HEK293 (cell line): ENCODE measurements at regions not wholly inside any gene's neighbourhood (a gene's known extent, or its start where the extent isn't known, plus 50 kb on each side); places are given as distances from the start of the nearest gene placed in this dataset.

Experiments
- CTCF ChIA-PET: fragments of 350-600 bp; formaldehyde crosslinking; extraction: SDS; loops from one replicate; lab custom pipeline; 2021; ENCODE audit warnings: antibody characterized with exemption; lab: Yijun Ruan, JAX
- POLR2A ChIA-PET: fragments of 300-600 bp; formaldehyde crosslinking; extraction: SDS; loops from one replicate; lab custom pipeline; 2020; ENCODE audit warnings: antibody characterized with exemption, inconsistent platforms; lab: Yijun Ruan, JAX
- H3K27ac ChIP-seq: fragments of 200-500 bp; sonication (Bioruptor generic); 2 replicates; pipeline ENCODE4 v1.5.1; 2014; ENCODE audit warnings: low read depth, low read length, control low read depth, inconsistent platforms; ENCODE audit errors: extremely low read depth
- H3K36me3 ChIP-seq, 2 experiments: fragments of 200-500 bp in 1 of 2; sonication (Bioruptor generic) in 1 of 2; 1 replicate in 1 of 2; 2 replicates in 1 of 2; pipeline ENCODE4 v1.5.1; 2014 to 2017; ENCODE audit warnings: inconsistent platforms in 2 of 2, low read length in 2 of 2; ENCODE audit not compliant: control insufficient read depth in 2 of 2, insufficient read depth in 1 of 2
- H3K4me1 ChIP-seq: fragments of 200-500 bp; sonication (Bioruptor generic); 2 replicates; pipeline ENCODE4 v1.5.1; 2014; ENCODE audit warnings: mild to moderate bottlenecking, low read length, inconsistent platforms; ENCODE audit not compliant: control insufficient read depth, insufficient read depth
- H3K4me3 ChIP-seq: 2 replicates; pipeline ENCODE4 v1.5.1; 2011; ENCODE audit warnings: low read depth, mild to moderate bottlenecking, control low read depth, low read length, moderate library complexity
- H3K9me3 ChIP-seq: fragments of 200-500 bp; sonication (Bioruptor generic); 2 replicates; pipeline ENCODE4 v1.5.1; 2014; ENCODE audit warnings: low read depth, low read length, inconsistent platforms; ENCODE audit not compliant: control insufficient read depth, insufficient read depth
- GLI2 ChIP-seq: fragments of 450-650 bp; formaldehyde crosslinking; IDR thresholded peaks from 2 replicates; pipeline ENCODE4; 2017; ENCODE audit warnings: missing biosample characterization, missing genetic modification characterization, low read depth, borderline replicate concordance
- KLF10 ChIP-seq: fragments of 450-650 bp; IDR thresholded peaks from 2 replicates; pipeline ENCODE4 v1.5.1; 2018; ENCODE audit warnings: missing biosample characterization, mild to moderate bottlenecking, missing genetic modification characterization
- KLF16 ChIP-seq: fragments of 450-650 bp; formaldehyde crosslinking; IDR thresholded peaks from 2 replicates; pipeline ENCODE4 v1.5.1; 2017; ENCODE audit warnings: missing biosample characterization, missing genetic modification characterization
- KLF7 ChIP-seq: fragments of 450-650 bp; formaldehyde crosslinking; IDR thresholded peaks from 2 replicates; pipeline ENCODE4 v1.5.1; 2016; ENCODE audit warnings: missing biosample characterization, missing genetic modification characterization, borderline replicate concordance
- MEIS1 ChIP-seq: sonication (generic); formaldehyde crosslinking; IDR thresholded peaks from 2 replicates; pipeline ENCODE4 v1.8.1; 2022; ENCODE audit warnings: missing genetic modification reagents, mild to moderate bottlenecking, borderline replicate concordance
- MYNN ChIP-seq: fragments of 450-650 bp; formaldehyde crosslinking; IDR thresholded peaks from 2 replicates; pipeline ENCODE4 v1.5.1; 2016; ENCODE audit warnings: missing biosample characterization, missing genetic modification characterization, borderline replicate concordance
- ZBTB1 ChIP-seq: fragments of 450-650 bp; formaldehyde crosslinking; IDR thresholded peaks from 2 replicates; pipeline ENCODE4 v1.5.1; 2016; ENCODE audit warnings: missing biosample characterization, missing genetic modification characterization
- ZBTB8A ChIP-seq: fragments of 450-650 bp; formaldehyde crosslinking; IDR thresholded peaks from 2 replicates; pipeline ENCODE4 v1.5.1; 2016; ENCODE audit warnings: missing biosample characterization, missing genetic modification characterization
- ZFP37 ChIP-seq: fragments of 450-650 bp; formaldehyde crosslinking; IDR thresholded peaks from 2 replicates; pipeline ENCODE4 v1.5.1; 2016; ENCODE audit warnings: missing biosample characterization, missing genetic modification characterization
- ZFP69B ChIP-seq: fragments of 450-650 bp; formaldehyde crosslinking; IDR thresholded peaks from 2 replicates; pipeline ENCODE4 v1.5.1; 2016; ENCODE audit warnings: missing biosample characterization, missing genetic modification characterization
- ZNF140 ChIP-seq: fragments of 450-650 bp; formaldehyde crosslinking; IDR thresholded peaks from 2 replicates; pipeline ENCODE4 v1.5.1; 2016; ENCODE audit warnings: missing biosample characterization, missing genetic modification characterization
- ZNF174 ChIP-seq: fragments of 450-650 bp; formaldehyde crosslinking; IDR thresholded peaks from 2 replicates; pipeline ENCODE4 v1.5.0; 2017; ENCODE audit warnings: missing biosample characterization, mild to moderate bottlenecking, missing genetic modification characterization
- ZNF175 ChIP-seq: fragments of 450-650 bp; formaldehyde crosslinking; IDR thresholded peaks from 2 replicates; pipeline ENCODE4 v1.5.1; 2016; ENCODE audit warnings: missing biosample characterization, missing genetic modification characterization
- ZNF341 ChIP-seq: fragments of 450-650 bp; formaldehyde crosslinking; IDR thresholded peaks from 2 replicates; pipeline ENCODE4; 2016; ENCODE audit warnings: low read depth, missing biosample characterization, missing genetic modification characterization
- ZNF354C ChIP-seq: fragments of 450-650 bp; formaldehyde crosslinking; IDR thresholded peaks from 2 replicates; pipeline ENCODE4 v1.5.1; 2016; ENCODE audit warnings: missing biosample characterization, missing genetic modification characterization, low read depth, borderline replicate concordance
- ZNF394 ChIP-seq: fragments of 450-650 bp; formaldehyde crosslinking; IDR thresholded peaks from 2 replicates; pipeline ENCODE4 v1.5.1; 2016; ENCODE audit warnings: missing biosample characterization, missing genetic modification characterization, mild to moderate bottlenecking, moderate library complexity, borderline replicate concordance
- ZNF423 ChIP-seq: fragments of 450-650 bp; formaldehyde crosslinking; IDR thresholded peaks from 2 replicates; pipeline ENCODE4 v1.5.1; 2016; ENCODE audit warnings: missing biosample characterization, missing genetic modification characterization
- ZNF529 ChIP-seq: fragments of 450-650 bp; formaldehyde crosslinking; IDR thresholded peaks from 2 replicates; pipeline ENCODE4 v1.5.1; 2017; ENCODE audit warnings: missing genetic modification characterization, missing biosample characterization; ENCODE audit not compliant: insufficient replicate concordance
- ZNF544 ChIP-seq: fragments of 450-650 bp; formaldehyde crosslinking; IDR thresholded peaks from 2 replicates; pipeline ENCODE4 v1.5.0; 2017; ENCODE audit warnings: missing biosample characterization, missing genetic modification characterization
- ZNF600 ChIP-seq: fragments of 450-650 bp; formaldehyde crosslinking; IDR thresholded peaks from 2 replicates; pipeline ENCODE4 v1.5.1; 2016; ENCODE audit warnings: missing biosample characterization, missing genetic modification characterization
- ZSCAN16 ChIP-seq: fragments of 450-650 bp; formaldehyde crosslinking; IDR thresholded peaks from 2 replicates; pipeline ENCODE4 v1.5.1; 2016; ENCODE audit warnings: missing biosample characterization, missing genetic modification characterization
- TF ChIP-seq, protein P1 (sequence below): fragments of 450-650 bp; formaldehyde crosslinking; IDR thresholded peaks from 2 replicates; pipeline ENCODE4 v1.5.1; 2017; ENCODE audit warnings: missing biosample characterization, missing genetic modification characterization
- TF ChIP-seq, protein P2 (sequence below): fragments of 450-650 bp; formaldehyde crosslinking; IDR thresholded peaks from 2 replicates; pipeline ENCODE4 v1.5.1; 2016; ENCODE audit warnings: missing biosample characterization, missing genetic modification characterization
- TF ChIP-seq, protein P3 (sequence below): fragments of 450-650 bp; formaldehyde crosslinking; IDR thresholded peaks from 2 replicates; pipeline ENCODE4 v1.5.1; 2016; ENCODE audit warnings: missing biosample characterization, missing genetic modification characterization
- TF ChIP-seq, protein P4 (sequence below): fragments of 450-650 bp; formaldehyde crosslinking; IDR thresholded peaks from 2 replicates; pipeline ENCODE4 v1.5.1; 2016; ENCODE audit warnings: missing biosample characterization, missing genetic modification characterization

DNA sequence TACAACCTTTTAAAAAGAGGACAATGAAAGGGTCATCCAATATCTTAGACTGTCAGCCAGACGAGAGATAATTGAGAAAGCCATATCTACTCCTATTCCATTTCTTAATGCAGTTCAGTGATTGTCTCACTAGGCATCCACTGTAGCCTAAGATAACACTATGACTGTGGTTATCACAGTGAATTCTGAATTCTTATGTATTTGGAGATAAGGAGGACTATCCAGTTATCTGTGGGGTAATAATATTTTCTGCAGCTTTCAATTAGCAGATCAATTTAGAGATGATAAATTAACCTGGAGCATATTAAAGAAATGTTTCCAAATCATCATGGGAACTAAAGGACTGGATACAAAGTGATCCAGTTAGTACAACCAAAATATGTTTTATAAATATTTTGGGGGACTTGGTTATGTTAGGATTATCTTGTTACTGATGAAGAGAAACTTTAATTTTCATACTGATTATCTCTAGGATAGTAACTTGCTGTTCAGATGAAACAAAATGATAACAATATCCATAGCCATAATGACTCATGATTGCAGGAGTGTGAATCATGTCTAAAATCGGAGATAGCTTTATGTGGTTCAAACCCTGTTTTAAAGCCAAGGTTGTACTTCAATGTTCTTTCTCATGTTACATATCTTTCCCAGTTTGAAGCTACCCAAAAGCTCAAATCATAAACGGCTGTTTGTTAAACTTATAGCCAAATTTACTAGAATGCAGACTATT is 1152.0 kb downstream of the HACE1 start (continued):
- TF ChIP-seq, protein P1, sequence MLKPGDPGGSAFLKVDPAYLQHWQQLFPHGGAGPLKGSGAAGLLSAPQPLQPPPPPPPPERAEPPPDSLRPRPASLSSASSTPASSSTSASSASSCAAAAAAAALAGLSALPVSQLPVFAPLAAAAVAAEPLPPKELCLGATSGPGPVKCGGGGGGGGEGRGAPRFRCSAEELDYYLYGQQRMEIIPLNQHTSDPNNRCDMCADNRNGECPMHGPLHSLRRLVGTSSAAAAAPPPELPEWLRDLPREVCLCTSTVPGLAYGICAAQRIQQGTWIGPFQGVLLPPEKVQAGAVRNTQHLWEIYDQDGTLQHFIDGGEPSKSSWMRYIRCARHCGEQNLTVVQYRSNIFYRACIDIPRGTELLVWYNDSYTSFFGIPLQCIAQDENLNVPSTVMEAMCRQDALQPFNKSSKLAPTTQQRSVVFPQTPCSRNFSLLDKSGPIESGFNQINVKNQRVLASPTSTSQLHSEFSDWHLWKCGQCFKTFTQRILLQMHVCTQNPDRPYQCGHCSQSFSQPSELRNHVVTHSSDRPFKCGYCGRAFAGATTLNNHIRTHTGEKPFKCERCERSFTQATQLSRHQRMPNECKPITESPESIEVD (tag by site-specific recombination), result no peak
- no peak for TF ChIP-seq ZNF354C (tag by site-specific recombination)
- TF ChIP-seq ZSCAN16, result no peak
- TF ChIP-seq KLF7, result no peak
- TF ChIP-seq, protein P2, sequence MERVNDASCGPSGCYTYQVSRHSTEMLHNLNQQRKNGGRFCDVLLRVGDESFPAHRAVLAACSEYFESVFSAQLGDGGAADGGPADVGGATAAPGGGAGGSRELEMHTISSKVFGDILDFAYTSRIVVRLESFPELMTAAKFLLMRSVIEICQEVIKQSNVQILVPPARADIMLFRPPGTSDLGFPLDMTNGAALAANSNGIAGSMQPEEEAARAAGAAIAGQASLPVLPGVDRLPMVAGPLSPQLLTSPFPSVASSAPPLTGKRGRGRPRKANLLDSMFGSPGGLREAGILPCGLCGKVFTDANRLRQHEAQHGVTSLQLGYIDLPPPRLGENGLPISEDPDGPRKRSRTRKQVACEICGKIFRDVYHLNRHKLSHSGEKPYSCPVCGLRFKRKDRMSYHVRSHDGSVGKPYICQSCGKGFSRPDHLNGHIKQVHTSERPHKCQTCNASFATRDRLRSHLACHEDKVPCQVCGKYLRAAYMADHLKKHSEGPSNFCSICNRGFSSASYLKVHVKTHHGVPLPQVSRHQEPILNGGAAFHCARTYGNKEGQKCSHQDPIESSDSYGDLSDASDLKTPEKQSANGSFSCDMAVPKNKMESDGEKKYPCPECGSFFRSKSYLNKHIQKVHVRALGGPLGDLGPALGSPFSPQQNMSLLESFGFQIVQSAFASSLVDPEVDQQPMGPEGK (tag by site-specific recombination), result no peak
- no peak for TF ChIP-seq ZFP69B (tag by site-specific recombination)

DNA sequence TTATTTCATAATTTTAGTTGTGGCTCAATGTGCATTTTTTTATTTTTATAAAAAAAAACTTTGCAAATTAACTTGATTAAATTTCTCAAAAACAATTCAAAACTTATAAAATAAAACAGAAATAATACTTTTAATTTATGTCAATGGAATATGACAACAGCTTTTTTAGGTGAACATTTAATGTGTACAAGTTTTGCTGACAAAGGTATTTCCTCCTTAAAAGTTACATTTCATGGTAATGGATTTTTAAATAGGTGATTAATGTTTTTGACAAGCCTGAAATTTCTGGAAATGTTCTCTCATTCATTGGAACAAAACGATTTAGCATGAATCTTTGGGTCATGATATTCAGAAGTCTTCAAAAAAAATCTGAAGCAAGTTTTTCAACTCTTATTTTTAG is 1160.0 kb downstream of the HACE1 start:
- Histone ChIP-seq H3K27ac (no peak overlapping the region), H3K4me1 (no peaks in the 10 kb centered on the region)
- POLR2A ChIA-PET, result no interaction called here
- TF ChIP-seq ZBTB8A (tag by site-specific recombination) (no peak), ZNF423 (no peak), GLI2 (no peak), ZFP37 (tag by site-specific recombination) (no peak), ZNF175 (tag by site-specific recombination) (no peak), ZNF140 (tag by site-specific recombination) (no peak), ZNF341 (tag by site-specific recombination) (no peak), MEIS1 (CRISPR knock-in tag) (no peak), MYNN (tag by site-specific recombination) (no peak), ZBTB1 (no peak), ZNF529 (tag by site-specific recombination) (no peak), KLF16 (tag by site-specific recombination) (no peak), ZNF174 (no peak), ZNF600 (tag by site-specific recombination) (no peak), ZNF394 (tag by site-specific recombination) (no peak), ZNF544 (tag by site-specific recombination) (no peak), KLF10 (no peak)
- TF ChIP-seq, protein P3, sequence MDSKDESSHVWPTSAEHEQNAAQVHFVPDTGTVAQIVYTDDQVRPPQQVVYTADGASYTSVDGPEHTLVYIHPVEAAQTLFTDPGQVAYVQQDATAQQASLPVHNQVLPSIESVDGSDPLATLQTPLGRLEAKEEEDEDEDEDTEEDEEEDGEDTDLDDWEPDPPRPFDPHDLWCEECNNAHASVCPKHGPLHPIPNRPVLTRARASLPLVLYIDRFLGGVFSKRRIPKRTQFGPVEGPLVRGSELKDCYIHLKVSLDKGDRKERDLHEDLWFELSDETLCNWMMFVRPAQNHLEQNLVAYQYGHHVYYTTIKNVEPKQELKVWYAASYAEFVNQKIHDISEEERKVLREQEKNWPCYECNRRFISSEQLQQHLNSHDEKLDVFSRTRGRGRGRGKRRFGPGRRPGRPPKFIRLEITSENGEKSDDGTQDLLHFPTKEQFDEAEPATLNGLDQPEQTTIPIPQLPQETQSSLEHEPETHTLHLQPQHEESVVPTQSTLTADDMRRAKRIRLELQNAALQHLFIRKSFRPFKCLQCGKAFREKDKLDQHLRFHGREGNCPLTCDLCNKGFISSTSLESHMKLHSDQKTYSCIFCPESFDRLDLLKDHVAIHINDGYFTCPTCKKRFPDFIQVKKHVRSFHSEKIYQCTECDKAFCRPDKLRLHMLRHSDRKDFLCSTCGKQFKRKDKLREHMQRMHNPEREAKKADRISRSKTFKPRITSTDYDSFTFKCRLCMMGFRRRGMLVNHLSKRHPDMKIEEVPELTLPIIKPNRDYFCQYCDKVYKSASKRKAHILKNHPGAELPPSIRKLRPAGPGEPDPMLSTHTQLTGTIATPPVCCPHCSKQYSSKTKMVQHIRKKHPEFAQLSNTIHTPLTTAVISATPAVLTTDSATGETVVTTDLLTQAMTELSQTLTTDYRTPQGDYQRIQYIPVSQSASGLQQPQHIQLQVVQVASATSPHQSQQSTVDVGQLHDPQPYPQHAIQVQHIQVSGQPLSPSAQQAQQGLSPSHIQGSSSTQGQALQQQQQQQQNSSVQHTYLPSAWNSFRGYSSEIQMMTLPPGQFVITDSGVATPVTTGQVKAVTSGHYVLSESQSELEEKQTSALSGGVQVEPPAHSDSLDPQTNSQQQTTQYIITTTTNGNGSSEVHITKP (tag by site-specific recombination), result no peak
- TF ChIP-seq, protein P4, sequence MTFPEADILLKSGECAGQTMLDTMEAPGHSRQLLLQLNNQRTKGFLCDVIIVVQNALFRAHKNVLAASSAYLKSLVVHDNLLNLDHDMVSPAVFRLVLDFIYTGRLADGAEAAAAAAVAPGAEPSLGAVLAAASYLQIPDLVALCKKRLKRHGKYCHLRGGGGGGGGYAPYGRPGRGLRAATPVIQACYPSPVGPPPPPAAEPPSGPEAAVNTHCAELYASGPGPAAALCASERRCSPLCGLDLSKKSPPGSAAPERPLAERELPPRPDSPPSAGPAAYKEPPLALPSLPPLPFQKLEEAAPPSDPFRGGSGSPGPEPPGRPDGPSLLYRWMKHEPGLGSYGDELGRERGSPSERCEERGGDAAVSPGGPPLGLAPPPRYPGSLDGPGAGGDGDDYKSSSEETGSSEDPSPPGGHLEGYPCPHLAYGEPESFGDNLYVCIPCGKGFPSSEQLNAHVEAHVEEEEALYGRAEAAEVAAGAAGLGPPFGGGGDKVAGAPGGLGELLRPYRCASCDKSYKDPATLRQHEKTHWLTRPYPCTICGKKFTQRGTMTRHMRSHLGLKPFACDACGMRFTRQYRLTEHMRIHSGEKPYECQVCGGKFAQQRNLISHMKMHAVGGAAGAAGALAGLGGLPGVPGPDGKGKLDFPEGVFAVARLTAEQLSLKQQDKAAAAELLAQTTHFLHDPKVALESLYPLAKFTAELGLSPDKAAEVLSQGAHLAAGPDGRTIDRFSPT (tag by site-specific recombination), result no peak
- TF ChIP-seq, all 188 proteins: peak for 0
- no peak overlapping the region for H3K4me3 ChIP-seq
- no peaks in the 10 kb centered on the region for H3K9me3 ChIP-seq
- H3K36me3 ChIP-seq, result no peaks in the 10 kb centered on the region
- CTCF ChIA-PET, result no interaction called here
